ENCODE measurements at regions not wholly inside any gene's neighbourhood (a gene's known extent, or its start where the extent isn't known, plus 50 kb on each side); places are given as distances from the start of the nearest gene placed in this dataset.

DNA sequence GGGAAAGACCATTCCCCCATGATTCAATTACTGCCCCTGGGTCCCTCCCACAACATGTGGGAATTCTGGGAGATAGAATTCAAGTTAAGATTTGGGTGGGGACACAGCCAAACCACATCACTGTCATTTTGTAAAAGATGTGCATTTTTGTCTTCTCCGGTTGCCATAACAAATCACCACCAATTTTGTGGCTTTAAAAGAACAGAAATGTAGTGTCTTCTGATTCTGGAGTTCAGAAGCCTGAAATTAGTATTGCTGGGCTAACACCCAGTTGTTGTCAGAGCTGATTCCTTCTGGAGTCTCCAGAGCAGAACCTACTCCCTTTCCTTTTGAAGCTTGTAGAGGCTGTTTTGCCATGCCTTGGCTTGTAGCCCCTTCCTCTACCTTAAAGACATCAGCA is 54.1 kb upstream of the DHRSX start:
- TF ChIP-seq EZH2phosphoT487 (IDR thresholded peaks at IDR 0.05; ENCODE audit: borderline replicate concordance, low read length), result no peak
- TF ChIP-seq, protein P1, sequence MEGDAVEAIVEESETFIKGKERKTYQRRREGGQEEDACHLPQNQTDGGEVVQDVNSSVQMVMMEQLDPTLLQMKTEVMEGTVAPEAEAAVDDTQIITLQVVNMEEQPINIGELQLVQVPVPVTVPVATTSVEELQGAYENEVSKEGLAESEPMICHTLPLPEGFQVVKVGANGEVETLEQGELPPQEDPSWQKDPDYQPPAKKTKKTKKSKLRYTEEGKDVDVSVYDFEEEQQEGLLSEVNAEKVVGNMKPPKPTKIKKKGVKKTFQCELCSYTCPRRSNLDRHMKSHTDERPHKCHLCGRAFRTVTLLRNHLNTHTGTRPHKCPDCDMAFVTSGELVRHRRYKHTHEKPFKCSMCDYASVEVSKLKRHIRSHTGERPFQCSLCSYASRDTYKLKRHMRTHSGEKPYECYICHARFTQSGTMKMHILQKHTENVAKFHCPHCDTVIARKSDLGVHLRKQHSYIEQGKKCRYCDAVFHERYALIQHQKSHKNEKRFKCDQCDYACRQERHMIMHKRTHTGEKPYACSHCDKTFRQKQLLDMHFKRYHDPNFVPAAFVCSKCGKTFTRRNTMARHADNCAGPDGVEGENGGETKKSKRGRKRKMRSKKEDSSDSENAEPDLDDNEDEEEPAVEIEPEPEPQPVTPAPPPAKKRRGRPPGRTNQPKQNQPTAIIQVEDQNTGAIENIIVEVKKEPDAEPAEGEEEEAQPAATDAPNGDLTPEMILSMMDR (conservative IDR thresholded peaks at IDR 0.05; ENCODE audit: low read depth, low read length), result no peak
